ENCODE measurements at regions not wholly inside any gene's neighbourhood (a gene's known extent, or its start where the extent isn't known, plus 50 kb on each side); places are given as distances from the start of the nearest gene placed in this dataset.

DNA sequence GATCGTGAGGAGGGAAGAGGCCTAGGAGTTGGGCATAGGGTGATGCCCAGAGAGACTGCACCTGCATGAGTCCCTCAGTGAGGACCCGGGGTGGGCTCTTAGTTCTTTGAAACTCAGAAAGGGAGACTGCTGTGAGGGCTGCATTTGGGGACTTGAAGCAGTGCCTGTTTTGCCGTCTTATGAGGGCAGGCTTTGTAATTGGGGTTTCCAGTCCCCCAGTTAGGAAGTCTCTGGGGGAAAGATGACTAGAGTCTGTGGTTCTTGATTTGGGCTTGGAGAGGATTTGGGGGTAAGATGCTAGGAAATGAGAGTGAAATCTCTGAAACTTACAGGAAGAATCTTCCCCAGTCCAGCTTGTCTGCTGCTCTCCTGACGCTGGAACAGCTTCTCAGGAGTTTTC, 99.6 kb downstream of the ARF6 start:
- TF ChIP-seq, protein P1, sequence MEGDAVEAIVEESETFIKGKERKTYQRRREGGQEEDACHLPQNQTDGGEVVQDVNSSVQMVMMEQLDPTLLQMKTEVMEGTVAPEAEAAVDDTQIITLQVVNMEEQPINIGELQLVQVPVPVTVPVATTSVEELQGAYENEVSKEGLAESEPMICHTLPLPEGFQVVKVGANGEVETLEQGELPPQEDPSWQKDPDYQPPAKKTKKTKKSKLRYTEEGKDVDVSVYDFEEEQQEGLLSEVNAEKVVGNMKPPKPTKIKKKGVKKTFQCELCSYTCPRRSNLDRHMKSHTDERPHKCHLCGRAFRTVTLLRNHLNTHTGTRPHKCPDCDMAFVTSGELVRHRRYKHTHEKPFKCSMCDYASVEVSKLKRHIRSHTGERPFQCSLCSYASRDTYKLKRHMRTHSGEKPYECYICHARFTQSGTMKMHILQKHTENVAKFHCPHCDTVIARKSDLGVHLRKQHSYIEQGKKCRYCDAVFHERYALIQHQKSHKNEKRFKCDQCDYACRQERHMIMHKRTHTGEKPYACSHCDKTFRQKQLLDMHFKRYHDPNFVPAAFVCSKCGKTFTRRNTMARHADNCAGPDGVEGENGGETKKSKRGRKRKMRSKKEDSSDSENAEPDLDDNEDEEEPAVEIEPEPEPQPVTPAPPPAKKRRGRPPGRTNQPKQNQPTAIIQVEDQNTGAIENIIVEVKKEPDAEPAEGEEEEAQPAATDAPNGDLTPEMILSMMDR (IDR thresholded peaks at IDR 0.05; ENCODE audit: low read depth, low read length, missing input control), result no peak
- TF ChIP-seq GABPA (IDR thresholded peaks at IDR 0.05 in 1 of 2, conservative IDR thresholded peaks at IDR 0.05 in 1 of 2) (no peak), REST (IDR thresholded peaks at IDR 0.05) (no peak), RAD21 (IDR thresholded peaks at IDR 0.05) (no peak), MAX (IDR thresholded peaks at IDR 0.05) (no peak), TAF1 (conservative IDR thresholded peaks at IDR 0.05) (no peak), YY1 (IDR thresholded peaks at IDR 0.05) (no peak)
